ENCODE measurements at regions not wholly inside any gene's neighbourhood (a gene's known extent, or its start where the extent isn't known, plus 50 kb on each side); places are given as distances from the start of the nearest gene placed in this dataset.

DNA sequence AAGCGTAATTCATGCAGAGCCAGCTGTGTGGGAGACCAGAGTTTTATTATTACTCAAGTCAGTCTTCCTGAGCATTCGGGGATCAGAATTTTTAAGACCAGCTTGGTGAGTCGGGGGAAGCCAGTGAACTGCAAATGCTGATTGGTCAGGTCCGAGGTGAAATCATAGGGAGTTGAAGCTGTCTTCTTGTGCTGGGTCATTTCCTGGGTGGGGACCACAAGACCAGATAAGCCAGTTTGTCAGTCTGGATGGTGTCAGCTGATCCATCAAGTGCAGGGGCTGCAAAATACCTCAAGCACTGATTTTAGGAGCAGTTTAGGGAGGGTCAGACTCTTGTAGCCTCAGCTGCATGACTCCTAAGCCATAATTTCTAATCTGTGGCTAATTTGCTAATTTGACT lies 228.1 kb upstream of the ATP10A start:
- Histone ChIP-seq H3K4me3 (no peak overlapping the region), H3K27me3 (replicated peaks in 1 of 7) (peaks cover 0 to 15% (median 0%) of the 10 kb centered on the region in 7 donors), H3K36me3 (no peaks in the 10 kb centered on the region), H3K27ac (no peak overlapping the region), H3K4me1 (no peaks in the 10 kb centered on the region), H3K9me3 (no peaks in the 10 kb centered on the region)
- WGBS, 5 donors: 45 to 81% (median 71%) methylated on average over 4 of the region's 4 CpGs
- intact Hi-C loops (cut with DNase I; ENCODE audit: low total_unique reads): no loop called here
- no peak for DNase-seq
- TF ChIP-seq CTCF (IDR thresholded peaks at IDR 0.05 in 8 of 11, conservative IDR thresholded peaks at IDR 0.05 in 3 of 11) (no peak), POLR2A (IDR thresholded peaks at IDR 0.05) (no peak), POLR2AphosphoS5 (IDR thresholded peaks at IDR 0.05) (no peak)

GRCh38 chr15:26087881-26088280 lies 224.8 kb upstream of the ATP10A start:
- intact Hi-C loops (cut with DNase I; ENCODE audit: low total_unique reads): no loop called here
- Histone ChIP-seq H3K36me3 (no peaks in the 10 kb centered on the region), H3K27me3 (replicated peaks in 1 of 7) (peaks cover 0 to 2% (median 0%) of the 10 kb centered on the region in 7 donors), H3K9me3 (no peaks in the 10 kb centered on the region), H3K4me1 (peaks cover 0 to 5% (median 1%) of the 10 kb centered on the region in 6 donors), H3K27ac (no peak overlapping the region), H3K4me3 (no peak overlapping the region)
- TF ChIP-seq CTCF (IDR thresholded peaks at IDR 0.05 in 8 of 11, conservative IDR thresholded peaks at IDR 0.05 in 3 of 11) (no peak), POLR2A (IDR thresholded peaks at IDR 0.05) (no peak), POLR2AphosphoS5 (IDR thresholded peaks at IDR 0.05) (no peak)
- no peak for DNase-seq
- 87 to 97% (median 91%) methylated on average over 2 of the region's 2 CpGs for WGBS, 5 donors

DNA sequence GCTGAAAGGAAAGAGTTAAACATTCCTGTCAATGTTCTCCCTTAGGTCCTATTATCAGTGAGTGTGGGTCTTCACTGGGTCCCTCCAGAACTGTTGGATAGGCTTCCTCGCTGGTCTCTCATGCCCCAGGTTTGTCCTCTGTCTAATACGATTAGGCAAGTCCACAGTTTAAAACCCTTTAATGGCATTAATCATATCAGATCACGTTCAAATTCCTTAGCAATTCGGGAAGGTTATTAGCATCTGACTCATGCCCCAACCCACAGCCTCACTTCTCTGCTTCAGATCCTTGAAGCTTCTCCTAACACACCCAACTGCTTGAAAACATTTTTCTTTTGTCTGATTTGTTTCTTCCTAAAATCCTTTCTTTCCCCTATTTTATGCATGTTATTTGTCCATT lies 224.3 kb upstream of the ATP10A start:
- Histone ChIP-seq H3K27ac (no peak overlapping the region), H3K4me1 (peaks cover 0 to 9% (median 2%) of the 10 kb centered on the region in 6 donors), H3K9me3 (no peaks in the 10 kb centered on the region), H3K36me3 (no peaks in the 10 kb centered on the region), H3K4me3 (no peak overlapping the region), H3K27me3 (replicated peaks in 1 of 7) (peaks cover 0 to 2% (median 0%) of the 10 kb centered on the region in 7 donors)
- no peak for DNase-seq
- 71 to 81% (median 74%) methylated on average over 4 of the region's 4 CpGs for WGBS, 5 donors
- intact Hi-C loops (cut with DNase I; ENCODE audit: low total_unique reads): no loop called here
- no peak for TF ChIP-seq POLR2A (IDR thresholded peaks at IDR 0.05)
- TF ChIP-seq CTCF (IDR thresholded peaks at IDR 0.05 in 8 of 11, conservative IDR thresholded peaks at IDR 0.05 in 3 of 11): no peak
- no peak for TF ChIP-seq POLR2AphosphoS5 (IDR thresholded peaks at IDR 0.05)

DNA sequence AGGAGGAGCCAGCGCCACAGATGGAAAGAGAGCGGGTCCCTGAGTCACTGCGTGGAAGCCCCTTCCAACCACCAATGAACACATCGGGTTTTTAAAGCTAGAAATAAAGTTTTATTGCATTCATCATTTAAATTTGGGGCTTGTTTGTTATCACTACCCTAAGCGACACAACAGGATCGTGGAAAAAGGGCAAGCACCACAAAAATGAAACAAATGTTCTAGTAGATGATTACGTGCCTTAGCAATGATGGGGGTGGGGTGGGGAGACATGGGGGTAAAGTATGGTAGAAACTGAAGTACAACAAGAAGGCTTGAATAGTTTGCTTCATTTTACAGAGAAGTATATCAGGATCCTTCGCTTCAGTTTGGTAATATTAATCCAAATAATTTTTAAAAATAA lies 221.6 kb upstream of the ATP10A start:
- TF ChIP-seq POLR2A (IDR thresholded peaks at IDR 0.05): no peak
- no peak for TF ChIP-seq POLR2AphosphoS5 (IDR thresholded peaks at IDR 0.05)
- TF ChIP-seq CTCF (IDR thresholded peaks at IDR 0.05 in 8 of 11, conservative IDR thresholded peaks at IDR 0.05 in 3 of 11): no peak
- no peaks in the 10 kb centered on the region for H3K36me3 ChIP-seq
- H3K9me3 ChIP-seq: no peaks in the 10 kb centered on the region
- WGBS, 5 donors: 83 to 96% (median 94%) methylated on average over 8 of the region's 8 CpGs
- H3K4me3 ChIP-seq: no peak overlapping the region
- no peak for DNase-seq
- no peak overlapping the region for H3K27ac ChIP-seq
- peaks cover 0 to 17% (median 2%) of the 10 kb centered on the region in 6 donors for H3K4me1 ChIP-seq
- intact Hi-C loops (cut with DNase I; ENCODE audit: low total_unique reads): no loop called here
- no peaks in the 10 kb centered on the region for H3K27me3 ChIP-seq (replicated peaks in 1 of 7)
